ENCODE measurements at regions not wholly inside any gene's neighbourhood (a gene's known extent, or its start where the extent isn't known, plus 50 kb on each side); places are given as distances from the start of the nearest gene placed in this dataset.
A peak's percentile ranks its signal among the peaks of the same experiment; 100 is the strongest.

- H3K27me3 ChIP-seq = no peaks in the 10 kb centered on the region
- H3K4me1 ChIP-seq = no peaks in the 10 kb centered on the region
- no peak for TF ChIP-seq Cebpa-rat (IDR thresholded peaks at IDR 0.05)
- H3K9me3 ChIP-seq (replicated peaks in 1 of 11) = peaks cover 0 to 10% (median 5%) of the 10 kb centered on the region in 11 experiments; a peak in 6 of 22 replicates
- no peak overlapping the region for H3K9ac ChIP-seq
- H3K36me3 ChIP-seq = no peaks in the 10 kb centered on the region
- H3K27ac ChIP-seq = no peak overlapping the region
- no peak overlapping the region for H3K4me2 ChIP-seq
- no peaks in the 10 kb centered on the region for H4K20me1 ChIP-seq
- H3K4me3 ChIP-seq = no peak overlapping the region
These were observed 393.0 kb downstream of the C12orf75 start for GRCh38 chr12:105723494-105723893.

- Histone ChIP-seq H3K4me2 (no peak overlapping the region), H3K9ac (no peak overlapping the region), H3K36me3 (no peaks in the 10 kb centered on the region), H4K20me1 (no peaks in the 10 kb centered on the region), H3K9me3 (replicated peaks in 1 of 11) (0 out of 22 replicates have a peak, but pooled peaks cover 0 to under 1% (median 0%) of the 10 kb centered on the region in 11 experiments), H3K27me3 (no peaks in the 10 kb centered on the region), H3K4me3 (no peak overlapping the region), H3K4me1 (no peaks in the 10 kb centered on the region), H3K27ac (no peak overlapping the region)
- TF ChIP-seq Cebpa-rat (IDR thresholded peaks at IDR 0.05) = no peak
These were observed 394.1 kb downstream of the C12orf75 start for GRCh38 chr12:105724641-105725040.

- H4K20me1 ChIP-seq = no peaks in the 10 kb centered on the region
- no peaks in the 10 kb centered on the region for H3K4me1 ChIP-seq
- no peak overlapping the region for H3K4me3 ChIP-seq
- H3K27me3 ChIP-seq = no peaks in the 10 kb centered on the region
- no peak overlapping the region for H3K27ac ChIP-seq
- H3K9ac ChIP-seq = no peak overlapping the region
- no peak overlapping the region for H3K4me2 ChIP-seq
- no peaks in the 10 kb centered on the region for H3K9me3 ChIP-seq (replicated peaks in 1 of 11)
- no peak for TF ChIP-seq Cebpa-rat (IDR thresholded peaks at IDR 0.05)
- no peaks in the 10 kb centered on the region for H3K36me3 ChIP-seq
These were observed 394.6 kb downstream of the C12orf75 start for GRCh38 chr12:105725054-105725453.

- Histone ChIP-seq H3K4me1 (no peaks in the 10 kb centered on the region), H3K27ac (no peak overlapping the region), H3K9me3 (replicated peaks in 1 of 11) (no peaks in the 10 kb centered on the region), H3K9ac (no peak overlapping the region), H3K4me2 (no peak overlapping the region), H3K27me3 (no peaks in the 10 kb centered on the region), H3K4me3 (no peak overlapping the region), H4K20me1 (no peaks in the 10 kb centered on the region), H3K36me3 (no peaks in the 10 kb centered on the region)
- TF ChIP-seq Cebpa-rat (IDR thresholded peaks at IDR 0.05) = no peak
These were observed 398.8 kb downstream of the C12orf75 start for GRCh38 chr12:105729181-105729771.

GRCh38 chr12:105729926-105730325 is 399.4 kb downstream of the C12orf75 start:
- no peaks in the 10 kb centered on the region for H4K20me1 ChIP-seq
- H3K4me2 ChIP-seq = peak overlapping the region in 1 of 11 experiments; percentile 29; a peak in 1 of 22 replicates
- no peaks in the 10 kb centered on the region for H3K9me3 ChIP-seq (replicated peaks in 1 of 11)
- H3K36me3 ChIP-seq = no peaks in the 10 kb centered on the region
- TF ChIP-seq Cebpa-rat (IDR thresholded peaks at IDR 0.05) = no peak
- no peaks in the 10 kb centered on the region for H3K4me1 ChIP-seq
- H3K9ac ChIP-seq = no peak overlapping the region
- no peak overlapping the region for H3K27ac ChIP-seq
- no peak overlapping the region for H3K4me3 ChIP-seq
- no peaks in the 10 kb centered on the region for H3K27me3 ChIP-seq

GRCh38 chr12:105733579-105733978 is 403.1 kb downstream of the C12orf75 start:
- Histone ChIP-seq H3K4me3 (no peak overlapping the region), H3K9me3 (replicated peaks in 1 of 11) (no peaks in the 10 kb centered on the region; a peak in 1 of 22 replicates), H3K27ac (no peak overlapping the region), H3K9ac (no peak overlapping the region), H3K4me2 (no peak overlapping the region), H3K36me3 (no peaks in the 10 kb centered on the region), H3K4me1 (peaks cover 7 to 10% (median 8%) of the 10 kb centered on the region in 10 experiments; a peak in 15 of 20 replicates), H4K20me1 (no peaks in the 10 kb centered on the region), H3K27me3 (no peaks in the 10 kb centered on the region)
- no peak for TF ChIP-seq Cebpa-rat (IDR thresholded peaks at IDR 0.05)

- H4K20me1 ChIP-seq = no peaks in the 10 kb centered on the region
- no peak overlapping the region for H3K27ac ChIP-seq
- no peaks in the 10 kb centered on the region for H3K36me3 ChIP-seq
- no peaks in the 10 kb centered on the region for H3K27me3 ChIP-seq
- no peaks in the 10 kb centered on the region; a peak in 1 of 22 replicates for H3K9me3 ChIP-seq (replicated peaks in 1 of 11)
- TF ChIP-seq Cebpa-rat (IDR thresholded peaks at IDR 0.05) = no peak
- peaks cover 7 to 10% (median 8%) of the 10 kb centered on the region in 10 experiments; a peak in 15 of 20 replicates for H3K4me1 ChIP-seq
- no peak overlapping the region for H3K4me2 ChIP-seq
- H3K4me3 ChIP-seq = no peak overlapping the region
- no peak overlapping the region for H3K9ac ChIP-seq
These were observed 402.3 kb downstream of the NUAK1 start for GRCh38 chr12:105736498-105736897.

GRCh38 chr12:105738051-105738450 is 400.7 kb downstream of the NUAK1 start:
- H3K9ac ChIP-seq = no peak overlapping the region
- H4K20me1 ChIP-seq = no peaks in the 10 kb centered on the region
- H3K27ac ChIP-seq = no peak overlapping the region
- no peak overlapping the region for H3K4me3 ChIP-seq
- H3K9me3 ChIP-seq (replicated peaks in 1 of 11) = no peaks in the 10 kb centered on the region; a peak in 1 of 22 replicates
- no peak for TF ChIP-seq Cebpa-rat (IDR thresholded peaks at IDR 0.05)
- peak overlapping the region; percentile 12 to 51 (median 29); a peak in 17 of 22 replicates for H3K4me2 ChIP-seq
- H3K27me3 ChIP-seq = no peaks in the 10 kb centered on the region
- peaks cover 7 to 10% (median 8%) of the 10 kb centered on the region in 10 experiments; a peak in 15 of 20 replicates for H3K4me1 ChIP-seq
- no peaks in the 10 kb centered on the region for H3K36me3 ChIP-seq

GRCh38 chr12:105740369-105740768 is 398.4 kb downstream of the NUAK1 start:
- no peaks in the 10 kb centered on the region; a peak in 1 of 22 replicates for H3K9me3 ChIP-seq (replicated peaks in 1 of 11)
- no peak overlapping the region for H3K27ac ChIP-seq
- H3K36me3 ChIP-seq = no peaks in the 10 kb centered on the region
- H3K4me2 ChIP-seq = no peak overlapping the region
- no peak for TF ChIP-seq Cebpa-rat (IDR thresholded peaks at IDR 0.05)
- no peak overlapping the region for H3K9ac ChIP-seq
- no peaks in the 10 kb centered on the region for H4K20me1 ChIP-seq
- H3K27me3 ChIP-seq = no peaks in the 10 kb centered on the region
- H3K4me1 ChIP-seq = peaks cover 7 to 10% (median 8%) of the 10 kb centered on the region in 10 experiments; a peak in 15 of 20 replicates
- H3K4me3 ChIP-seq = no peak overlapping the region

All from BLaER1 treated with 17β-estradiol and CSF1 and Interleukin-3, amounts not matched to agents 10 nM and 100 nM (cell line).